ENCODE measurements at regions not wholly inside any gene's neighbourhood (a gene's known extent, or its start where the extent isn't known, plus 50 kb on each side); places are given as distances from the start of the nearest gene placed in this dataset.

DNA sequence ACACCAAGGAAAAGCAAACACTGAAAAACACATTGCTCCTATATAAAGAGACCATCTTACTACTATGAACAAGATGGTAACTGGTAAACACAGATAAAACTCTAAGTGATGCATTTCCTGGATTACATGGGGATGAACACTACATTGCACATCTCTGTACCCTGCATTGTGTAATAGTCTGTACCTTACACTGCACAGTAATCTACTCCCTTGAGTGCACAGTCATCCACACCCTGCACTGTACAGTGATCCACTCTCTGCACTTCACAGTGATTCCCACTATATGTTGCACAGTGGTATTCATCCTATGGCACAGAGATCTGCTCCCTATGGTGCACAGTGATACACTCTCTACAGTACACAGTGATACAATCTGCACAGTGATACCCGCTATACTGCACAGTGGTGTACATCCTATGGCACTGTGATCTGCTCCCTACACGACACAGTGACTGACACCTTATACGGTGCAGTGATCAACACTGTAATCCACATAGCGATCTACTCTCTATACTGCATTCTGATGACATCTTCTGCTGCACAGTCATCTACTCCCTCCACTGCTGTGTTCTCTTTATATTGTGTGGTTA is 462.2 kb upstream of the RGPD4 start:
- TF ChIP-seq, protein P1, sequence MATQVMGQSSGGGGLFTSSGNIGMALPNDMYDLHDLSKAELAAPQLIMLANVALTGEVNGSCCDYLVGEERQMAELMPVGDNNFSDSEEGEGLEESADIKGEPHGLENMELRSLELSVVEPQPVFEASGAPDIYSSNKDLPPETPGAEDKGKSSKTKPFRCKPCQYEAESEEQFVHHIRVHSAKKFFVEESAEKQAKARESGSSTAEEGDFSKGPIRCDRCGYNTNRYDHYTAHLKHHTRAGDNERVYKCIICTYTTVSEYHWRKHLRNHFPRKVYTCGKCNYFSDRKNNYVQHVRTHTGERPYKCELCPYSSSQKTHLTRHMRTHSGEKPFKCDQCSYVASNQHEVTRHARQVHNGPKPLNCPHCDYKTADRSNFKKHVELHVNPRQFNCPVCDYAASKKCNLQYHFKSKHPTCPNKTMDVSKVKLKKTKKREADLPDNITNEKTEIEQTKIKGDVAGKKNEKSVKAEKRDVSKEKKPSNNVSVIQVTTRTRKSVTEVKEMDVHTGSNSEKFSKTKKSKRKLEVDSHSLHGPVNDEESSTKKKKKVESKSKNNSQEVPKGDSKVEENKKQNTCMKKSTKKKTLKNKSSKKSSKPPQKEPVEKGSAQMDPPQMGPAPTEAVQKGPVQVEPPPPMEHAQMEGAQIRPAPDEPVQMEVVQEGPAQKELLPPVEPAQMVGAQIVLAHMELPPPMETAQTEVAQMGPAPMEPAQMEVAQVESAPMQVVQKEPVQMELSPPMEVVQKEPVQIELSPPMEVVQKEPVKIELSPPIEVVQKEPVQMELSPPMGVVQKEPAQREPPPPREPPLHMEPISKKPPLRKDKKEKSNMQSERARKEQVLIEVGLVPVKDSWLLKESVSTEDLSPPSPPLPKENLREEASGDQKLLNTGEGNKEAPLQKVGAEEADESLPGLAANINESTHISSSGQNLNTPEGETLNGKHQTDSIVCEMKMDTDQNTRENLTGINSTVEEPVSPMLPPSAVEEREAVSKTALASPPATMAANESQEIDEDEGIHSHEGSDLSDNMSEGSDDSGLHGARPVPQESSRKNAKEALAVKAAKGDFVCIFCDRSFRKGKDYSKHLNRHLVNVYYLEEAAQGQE (IDR thresholded peaks at IDR 0.05; ENCODE audit: insufficient read depth in 1 of 2, low read depth in 2 of 2, low read length in 2 of 2), result no peak
- no peak for TF ChIP-seq TAF1 (IDR thresholded peaks at IDR 0.05; ENCODE audit: borderline replicate concordance, insufficient read depth, low read length)
- TF ChIP-seq POLR2AphosphoS5 (IDR thresholded peaks at IDR 0.05; ENCODE audit: low read depth, low read length), result no peak
- TF ChIP-seq SIN3A (IDR thresholded peaks at IDR 0.05; ENCODE audit: borderline replicate concordance, insufficient read depth, low read length), result no peak
- no peak for TF ChIP-seq FOXP2 (optimal IDR thresholded peaks at IDR 0.05; ENCODE audit: borderline replicate concordance, extremely low read depth, extremely low read length, insufficient read depth)

DNA sequence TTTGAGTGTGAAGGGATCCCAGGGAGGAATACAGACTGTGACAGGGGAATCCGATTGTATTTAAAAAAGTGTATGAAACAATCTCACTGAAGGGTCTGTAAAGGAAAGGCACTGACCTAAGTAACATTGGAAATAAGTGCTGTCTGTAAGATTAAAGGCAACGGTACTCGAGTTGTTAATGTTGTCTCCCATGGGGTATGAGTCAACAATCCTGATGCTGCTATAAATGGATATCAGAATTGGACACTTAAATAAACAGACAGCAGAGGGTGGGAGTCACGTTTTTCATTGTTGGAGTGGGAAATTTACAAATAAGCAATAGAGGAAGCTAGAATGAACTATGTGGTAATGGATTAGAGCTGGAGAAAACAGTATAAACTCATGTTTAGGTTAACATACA is 452.4 kb upstream of the RGPD4 start:
- TF ChIP-seq POLR2AphosphoS5 (IDR thresholded peaks at IDR 0.05; ENCODE audit: low read depth, low read length), result no peak
- TF ChIP-seq SIN3A (IDR thresholded peaks at IDR 0.05; ENCODE audit: borderline replicate concordance, insufficient read depth, low read length), result no peak
- TF ChIP-seq FOXP2 (optimal IDR thresholded peaks at IDR 0.05; ENCODE audit: borderline replicate concordance, extremely low read depth, extremely low read length, insufficient read depth), result no peak
- TF ChIP-seq, protein P1 (IDR thresholded peaks at IDR 0.05; ENCODE audit: insufficient read depth in 1 of 2, low read depth in 2 of 2, low read length in 2 of 2), result no peak
- TF ChIP-seq TAF1 (IDR thresholded peaks at IDR 0.05; ENCODE audit: borderline replicate concordance, insufficient read depth, low read length), result no peak

DNA sequence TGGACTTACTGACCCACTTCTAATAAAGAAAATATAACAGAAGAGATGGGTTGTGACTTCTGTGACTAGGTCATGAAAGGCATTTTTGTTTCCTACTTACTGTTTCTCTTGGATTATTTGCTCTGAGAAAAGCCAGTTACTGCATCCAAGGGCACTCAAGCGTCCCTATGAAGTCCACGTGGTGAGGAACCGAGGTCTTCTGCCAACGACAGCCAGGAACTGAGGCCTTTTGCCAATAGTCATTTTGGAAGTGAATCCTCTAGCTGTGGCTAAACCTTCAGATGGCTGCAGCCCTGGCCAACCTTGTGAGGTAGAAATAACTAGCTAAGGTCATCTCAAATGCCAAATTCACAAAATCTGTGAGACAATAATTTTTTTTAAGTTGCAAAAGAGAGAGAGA is 449.8 kb upstream of the RGPD4 start:
- TF ChIP-seq, protein P1 (IDR thresholded peaks at IDR 0.05; ENCODE audit: insufficient read depth in 1 of 2, low read depth in 2 of 2, low read length in 2 of 2), result no peak
- TF ChIP-seq SIN3A (IDR thresholded peaks at IDR 0.05; ENCODE audit: borderline replicate concordance, insufficient read depth, low read length) (no peak), FOXP2 (optimal IDR thresholded peaks at IDR 0.05; ENCODE audit: borderline replicate concordance, extremely low read depth, extremely low read length, insufficient read depth) (no peak), POLR2AphosphoS5 (IDR thresholded peaks at IDR 0.05; ENCODE audit: low read depth, low read length) (no peak), TAF1 (IDR thresholded peaks at IDR 0.05; ENCODE audit: borderline replicate concordance, insufficient read depth, low read length) (no peak)

DNA sequence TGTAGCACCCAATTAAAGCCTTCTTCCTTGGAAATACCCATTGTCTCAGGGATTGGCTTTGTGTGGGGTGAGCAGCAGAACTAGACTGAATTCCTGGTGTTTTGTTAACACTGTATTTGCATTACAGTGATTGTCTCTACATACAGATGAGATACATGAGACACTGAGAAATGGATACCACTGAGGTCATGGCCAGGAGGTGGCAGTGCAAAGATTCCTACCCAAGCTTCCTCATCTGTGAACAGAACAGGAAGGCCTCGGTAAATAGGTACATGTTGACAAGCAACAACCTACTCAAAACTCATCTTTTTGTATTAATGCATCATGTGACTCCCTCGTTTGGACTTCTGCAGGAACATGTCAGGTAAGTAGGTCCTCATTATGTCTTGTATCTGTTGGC is 445.8 kb upstream of the RGPD4 start:
- TF ChIP-seq SIN3A (IDR thresholded peaks at IDR 0.05; ENCODE audit: borderline replicate concordance, insufficient read depth, low read length) (no peak), TAF1 (IDR thresholded peaks at IDR 0.05; ENCODE audit: borderline replicate concordance, insufficient read depth, low read length) (no peak), POLR2AphosphoS5 (IDR thresholded peaks at IDR 0.05; ENCODE audit: low read depth, low read length) (no peak), FOXP2 (optimal IDR thresholded peaks at IDR 0.05; ENCODE audit: borderline replicate concordance, extremely low read depth, extremely low read length, insufficient read depth) (no peak)
- TF ChIP-seq, protein P1 (IDR thresholded peaks at IDR 0.05; ENCODE audit: insufficient read depth in 1 of 2, low read depth in 2 of 2, low read length in 2 of 2), result no peak
